ENCODE measurements at regions not wholly inside any gene's neighbourhood (a gene's known extent, or its start where the extent isn't known, plus 50 kb on each side); places are given as distances from the start of the nearest gene placed in this dataset.
A peak's percentile ranks its signal among the peaks of the same experiment; 100 is the strongest.
"Not testable (repeated sequence)": the region's sequence is repeated elsewhere in the genome, so short reads cannot be mapped to it uniquely, and the experiment has no call there.

DNA sequence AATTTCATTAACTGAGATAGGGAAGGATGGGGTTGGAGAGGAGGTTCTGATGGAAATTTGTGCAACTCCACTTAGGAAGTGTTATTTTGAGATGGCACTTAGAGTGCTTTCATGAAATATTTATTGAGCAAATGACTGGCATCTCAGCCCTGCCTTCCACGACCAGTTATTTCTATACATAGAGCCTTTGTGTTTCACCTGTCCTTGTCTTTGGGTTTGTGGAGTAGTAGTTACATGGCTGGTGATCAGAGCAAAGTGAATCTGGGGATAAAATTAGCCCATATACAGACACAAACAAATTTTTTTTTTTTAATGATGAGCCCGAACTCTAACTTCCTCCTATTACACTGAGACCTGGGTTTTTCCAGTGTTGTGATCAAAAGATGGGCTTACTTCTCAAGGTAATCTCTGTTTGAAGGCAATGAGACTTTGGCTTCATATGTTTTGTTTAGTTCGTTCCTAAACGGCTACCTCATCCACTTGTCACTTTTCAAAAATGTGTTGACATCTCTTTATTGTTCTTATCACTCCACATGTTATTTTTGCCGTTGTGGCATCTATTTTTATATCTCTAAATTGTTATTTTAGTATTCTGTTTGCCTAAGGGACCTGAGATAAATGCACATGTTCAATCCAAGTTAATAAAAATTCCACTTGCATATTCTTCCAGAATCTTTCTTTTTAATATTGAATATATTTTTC lies 120.2 kb upstream of the FOLH1 start:
- intact Hi-C loops (cut with DNase I); DNase-seq: not testable (repeated sequence)
- peak; percentile 83 for ATAC-seq (ENCODE audit: poor library complexity)

DNA sequence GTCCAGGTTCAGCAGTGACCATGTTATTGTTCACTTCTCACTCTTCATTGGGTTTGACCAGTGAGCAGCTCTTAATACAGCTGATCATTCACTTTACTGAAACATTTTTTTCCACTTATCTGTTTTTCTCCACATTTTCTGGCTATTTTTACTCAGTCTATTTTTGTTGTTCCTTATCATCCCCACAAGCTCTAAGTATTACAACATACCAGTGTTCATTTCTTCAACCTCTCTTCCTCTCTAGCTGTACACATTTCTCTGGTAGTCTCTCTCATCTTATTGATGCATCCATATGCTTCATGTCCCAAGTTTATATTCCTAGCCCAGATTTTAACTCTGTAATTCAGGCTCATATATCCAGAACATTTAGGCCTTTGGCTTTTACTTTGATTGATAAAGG lies 119.4 kb upstream of the FOLH1 start:
- ATAC-seq (ENCODE audit: poor library complexity), result peak; percentile 55
- DNase-seq; intact Hi-C loops (cut with DNase I): not testable (repeated sequence)

DNA sequence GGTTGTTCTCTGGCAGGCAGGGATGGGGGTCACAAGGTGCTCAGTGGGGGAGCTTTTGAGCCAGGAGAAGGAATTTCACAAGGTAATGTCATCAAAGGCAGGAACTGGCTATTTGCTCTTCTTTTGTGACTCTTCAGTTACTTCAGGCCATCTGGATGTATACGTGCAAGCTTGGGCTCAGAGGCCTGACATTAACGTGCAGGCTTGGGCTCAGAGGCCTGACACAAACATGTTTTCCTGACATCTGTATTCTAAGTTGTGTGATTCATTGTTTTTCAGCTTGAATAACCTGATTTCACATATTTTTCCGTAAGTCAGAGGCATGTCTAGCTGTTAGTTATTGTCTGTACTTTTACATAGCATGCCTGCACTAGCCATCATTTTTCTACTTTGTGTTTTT lies 118.2 kb upstream of the FOLH1 start:
- DNase-seq; intact Hi-C loops (cut with DNase I); ATAC-seq (ENCODE audit: poor library complexity): not testable (repeated sequence)

DNA sequence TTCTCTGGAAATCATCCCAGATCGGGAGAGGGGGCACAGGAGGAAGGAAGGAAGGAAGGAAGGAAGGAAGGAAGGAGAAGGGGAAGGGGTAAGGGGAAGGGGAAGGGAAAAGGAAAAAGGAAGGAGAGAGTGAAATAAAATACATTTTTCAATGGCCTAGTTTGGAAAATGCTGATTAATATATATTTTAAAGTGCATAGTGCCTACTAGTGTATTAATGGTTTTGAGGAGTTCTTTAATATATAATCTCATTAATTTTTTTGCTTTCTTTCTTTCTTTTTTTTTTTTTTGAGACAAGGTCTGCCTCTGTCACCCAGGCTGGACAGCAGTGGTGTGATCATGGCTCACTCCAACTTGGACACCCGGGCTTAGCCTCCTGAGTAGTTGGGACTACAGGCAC lies 107.8 kb upstream of the FOLH1 start:
- no peak for ATAC-seq (ENCODE audit: poor library complexity)
- no peak for DNase-seq
- intact Hi-C loops (cut with DNase I), result no loop called here

DNA sequence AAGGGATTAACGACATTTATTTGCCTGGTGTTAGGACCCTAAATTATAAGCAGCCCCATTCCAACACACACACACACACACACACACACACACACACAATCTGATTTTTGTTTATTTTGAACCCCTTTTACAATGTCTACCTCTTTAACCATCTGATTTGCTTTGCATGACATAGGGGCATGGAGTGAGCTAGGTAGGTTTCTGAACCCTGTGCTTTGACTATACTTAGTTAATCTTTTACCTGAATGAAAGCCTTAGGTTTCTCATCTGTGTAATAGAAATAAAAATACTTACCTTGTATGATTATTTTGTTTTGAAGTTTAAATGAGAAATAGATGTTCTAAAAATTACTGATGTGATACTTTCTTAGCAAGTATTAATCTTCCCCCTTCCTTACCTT lies 94.7 kb upstream of the FOLH1 start:
- no peak for ATAC-seq (ENCODE audit: poor library complexity)
- DNase-seq, result no peak
- intact Hi-C loops (cut with DNase I), result no loop called here

DNA sequence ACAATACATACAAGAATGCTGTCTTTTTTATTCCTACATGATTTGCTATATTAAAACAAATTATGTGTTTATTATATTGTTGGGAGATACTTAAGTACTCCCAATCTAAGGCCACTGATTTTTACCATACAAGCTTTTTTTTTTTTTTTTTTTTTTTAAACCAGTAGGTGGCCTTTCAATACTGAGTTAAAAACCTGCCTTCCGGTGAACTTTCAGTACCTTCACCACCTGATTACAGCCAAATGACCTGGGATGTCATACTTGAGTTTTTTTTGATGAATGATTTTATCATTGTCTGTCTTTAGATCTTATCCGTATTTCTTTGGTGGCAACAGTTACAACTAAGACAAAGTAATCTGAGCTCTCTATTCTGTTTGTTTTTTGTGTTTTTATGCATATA lies 94.0 kb upstream of the FOLH1 start:
- intact Hi-C loops (cut with DNase I), result no loop called here

DNA sequence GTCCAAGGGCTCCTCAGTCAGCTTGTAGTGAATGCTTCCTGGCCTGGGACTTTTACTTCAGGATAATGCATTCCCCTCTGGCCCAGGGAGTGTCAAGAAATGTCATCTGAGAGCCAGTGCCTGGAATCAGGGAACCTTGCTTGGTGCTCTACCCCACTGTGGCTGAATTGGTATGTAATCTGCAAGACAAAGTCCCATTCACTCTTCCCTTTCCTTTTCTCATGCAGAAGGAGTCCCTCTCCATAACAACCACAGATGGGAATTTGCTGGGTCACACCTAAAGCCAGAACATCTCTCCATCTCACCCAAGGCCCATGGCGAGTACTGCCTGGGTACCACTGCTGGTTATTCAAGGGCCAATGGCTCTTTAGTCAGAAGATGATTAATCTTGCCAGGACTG lies 89.6 kb upstream of the FOLH1 start:
- DNase-seq; intact Hi-C loops (cut with DNase I); ATAC-seq (ENCODE audit: poor library complexity): not testable (repeated sequence)

More for the DNA sequence above, 94.0 kb upstream of the FOLH1 start:
- no peak for DNase-seq
- ATAC-seq (ENCODE audit: poor library complexity), result no peak

DNA sequence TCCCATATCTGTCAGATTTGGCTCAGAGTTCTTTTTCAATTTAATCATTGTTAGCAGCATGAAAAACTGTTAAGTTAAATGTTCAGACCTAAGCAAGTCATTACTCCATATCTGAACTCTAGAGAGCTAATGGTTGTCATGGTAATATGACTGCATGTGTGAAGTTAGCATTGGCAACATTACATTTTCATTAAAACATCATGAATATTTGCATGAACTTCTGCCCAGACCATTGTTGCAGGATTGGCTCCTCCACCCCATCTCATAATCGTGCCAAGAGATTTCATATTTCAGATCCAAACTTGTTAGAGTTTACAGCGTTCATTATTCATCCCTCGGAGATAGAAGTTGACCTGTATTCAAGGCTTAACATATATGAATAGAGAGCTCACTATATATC lies 75.5 kb upstream of the FOLH1 start:
- DNase-seq; intact Hi-C loops (cut with DNase I); ATAC-seq (ENCODE audit: poor library complexity): not testable (repeated sequence)

DNA sequence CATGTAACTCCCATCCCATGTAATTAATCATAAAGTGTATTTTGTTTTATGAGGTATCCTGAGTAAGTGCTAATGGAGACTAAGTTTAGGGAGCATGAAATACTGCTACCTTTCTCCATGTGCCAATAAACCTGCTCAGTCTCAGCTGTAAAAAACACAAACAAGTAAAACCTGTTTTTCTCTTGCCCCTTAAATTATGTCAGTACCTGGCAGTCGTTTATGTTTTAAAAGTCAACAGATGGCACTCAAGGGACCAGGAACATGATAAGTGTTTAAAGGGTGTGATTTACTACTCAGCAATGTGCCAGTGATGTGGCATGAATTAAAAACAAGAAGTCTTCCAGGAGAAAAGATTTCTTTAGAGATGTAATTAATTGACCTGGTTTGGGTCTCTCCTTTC lies 74.9 kb upstream of the FOLH1 start:
- ATAC-seq (ENCODE audit: poor library complexity), result peak; percentile 64
- DNase-seq; intact Hi-C loops (cut with DNase I): not testable (repeated sequence)

DNA sequence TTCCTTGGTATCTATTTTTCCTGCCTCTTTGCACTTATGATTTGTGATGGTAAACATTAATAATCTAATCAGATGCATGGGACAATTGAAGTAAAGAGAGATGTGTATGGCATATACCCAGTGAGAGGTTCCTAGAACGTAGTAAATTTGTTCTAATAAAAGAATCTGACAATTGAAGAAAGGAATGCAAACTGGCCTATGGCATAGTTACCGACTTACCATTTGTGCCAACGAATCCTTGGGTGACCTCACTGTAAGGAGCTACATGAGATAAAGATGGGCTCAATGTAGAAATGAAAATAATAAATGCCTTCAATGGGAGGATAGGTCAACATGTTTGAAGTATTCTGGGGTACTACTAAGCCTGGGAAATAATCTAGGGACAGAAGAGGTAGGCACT lies 73.7 kb upstream of the FOLH1 start:
- peak; percentile 73 for ATAC-seq (ENCODE audit: poor library complexity)
- intact Hi-C loops (cut with DNase I); DNase-seq: not testable (repeated sequence)

DNA sequence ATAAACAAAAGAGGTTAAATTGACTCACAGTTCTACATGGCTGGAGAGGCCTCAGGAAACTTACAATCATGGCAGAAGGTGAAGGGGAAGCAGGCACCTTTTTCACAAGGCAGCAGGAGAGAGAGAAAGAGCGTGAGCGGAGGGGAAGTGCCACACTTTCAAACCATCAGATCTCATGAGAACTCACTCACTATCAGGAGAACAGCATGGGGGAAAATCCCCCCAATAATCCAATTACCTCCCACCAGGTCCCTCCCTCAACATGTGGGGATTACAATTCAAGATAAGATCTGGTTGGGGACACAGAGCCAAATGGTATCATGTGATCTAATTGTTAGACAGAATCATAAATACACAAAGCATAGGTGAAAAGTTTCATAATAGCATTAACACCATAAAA lies 69.5 kb upstream of the FOLH1 start:
- ATAC-seq (ENCODE audit: poor library complexity); intact Hi-C loops (cut with DNase I); DNase-seq: not testable (repeated sequence)
